ENCODE measurements at regions not wholly inside any gene's neighbourhood (a gene's known extent, or its start where the extent isn't known, plus 50 kb on each side); places are given as distances from the start of the nearest gene placed in this dataset.

DNA sequence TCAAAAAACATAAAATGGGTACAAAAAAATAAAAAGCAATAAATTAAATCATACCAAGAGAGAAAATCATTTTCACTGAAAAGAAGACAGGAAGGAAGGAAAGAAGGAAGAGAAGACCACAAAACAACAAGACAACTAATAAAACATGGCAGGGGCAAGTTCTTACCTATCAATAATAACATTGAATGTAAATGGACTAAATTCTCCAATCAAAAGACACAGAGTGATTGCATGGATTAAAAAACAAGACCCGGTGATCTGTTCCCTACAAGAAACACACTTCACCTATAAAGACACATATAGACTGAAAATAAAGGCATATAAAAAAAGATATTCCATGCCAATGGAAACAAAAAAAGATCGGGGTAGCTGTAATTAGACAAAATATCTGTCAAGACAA lies 82.6 kb upstream of the CERS6 start:
- CTCF ChIA-PET (ENCODE audit: low intra/inter-chr PET ratio) = no interaction called here
- POLR2A ChIA-PET = no interaction called here
- BruUV-seq (replicated peaks) = no TSS peak

DNA sequence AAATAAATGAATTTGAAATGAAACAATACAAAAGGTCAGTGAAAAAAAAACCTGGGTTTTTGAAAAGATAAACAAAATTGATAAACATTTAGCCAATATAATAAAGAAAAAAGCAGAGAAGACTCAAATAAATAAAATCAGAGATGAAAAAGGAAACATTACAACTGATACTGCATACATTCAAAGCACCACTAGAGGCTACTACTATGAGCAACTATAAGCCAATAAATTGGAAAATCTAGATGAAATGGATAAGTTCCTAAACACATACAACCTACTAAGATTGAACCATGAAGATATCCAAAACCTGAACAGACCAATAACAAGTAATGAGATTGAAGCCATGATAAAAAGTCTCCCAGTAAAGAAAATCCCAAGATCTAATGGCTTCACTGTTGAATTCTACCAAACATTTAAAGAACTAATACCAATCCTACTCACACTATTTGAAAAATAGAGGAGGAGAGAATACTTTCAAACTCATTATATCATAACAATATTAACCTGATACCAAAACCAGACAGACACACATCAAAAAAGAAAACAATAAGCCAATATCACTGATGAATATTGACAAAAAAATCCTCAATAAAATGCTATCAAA lies 80.8 kb upstream of the CERS6 start:
- no peak for FAIRE-seq
- H4K20me1 ChIP-seq (replicated peaks; ENCODE audit: control insufficient read depth, insufficient read depth, low read length) = no peaks in the 10 kb centered on the region
- no peaks in the 10 kb centered on the region for H3K27me3 ChIP-seq (ENCODE audit: control insufficient read depth in 2 of 2, insufficient read depth in 2 of 2, low read length in 2 of 2)
- H3K4me2 ChIP-seq (ENCODE audit: insufficient read depth, low read length) = no peak overlapping the region
- CTCF ChIA-PET (ENCODE audit: low intra/inter-chr PET ratio) = no interaction called here
- H3K36me3 ChIP-seq (ENCODE audit: control insufficient read depth, insufficient read depth, low read length) = no peaks in the 10 kb centered on the region
- in situ Hi-C loops (cut with MboI) = no loop called here
- no peaks in the 10 kb centered on the region for H3K79me2 ChIP-seq (ENCODE audit: control insufficient read depth, insufficient read depth, low read length)
- no peaks in the 10 kb centered on the region for H3K9me1 ChIP-seq (ENCODE audit: control insufficient read depth, insufficient read depth, low read length)
- TF ChIP-seq TAF15 (IDR thresholded peaks at IDR 0.05; ENCODE audit: low read depth, low read length) (no peak), RAD21 (CRISPR knock-in tag; conservative IDR thresholded peaks at IDR 0.05 in 1 of 2, IDR thresholded peaks at IDR 0.05 in 1 of 2) (peak in 1 of 2 experiments; percentile 39; a peak in 2 of 4 replicates)
- TF ChIP-seq, protein P1, sequence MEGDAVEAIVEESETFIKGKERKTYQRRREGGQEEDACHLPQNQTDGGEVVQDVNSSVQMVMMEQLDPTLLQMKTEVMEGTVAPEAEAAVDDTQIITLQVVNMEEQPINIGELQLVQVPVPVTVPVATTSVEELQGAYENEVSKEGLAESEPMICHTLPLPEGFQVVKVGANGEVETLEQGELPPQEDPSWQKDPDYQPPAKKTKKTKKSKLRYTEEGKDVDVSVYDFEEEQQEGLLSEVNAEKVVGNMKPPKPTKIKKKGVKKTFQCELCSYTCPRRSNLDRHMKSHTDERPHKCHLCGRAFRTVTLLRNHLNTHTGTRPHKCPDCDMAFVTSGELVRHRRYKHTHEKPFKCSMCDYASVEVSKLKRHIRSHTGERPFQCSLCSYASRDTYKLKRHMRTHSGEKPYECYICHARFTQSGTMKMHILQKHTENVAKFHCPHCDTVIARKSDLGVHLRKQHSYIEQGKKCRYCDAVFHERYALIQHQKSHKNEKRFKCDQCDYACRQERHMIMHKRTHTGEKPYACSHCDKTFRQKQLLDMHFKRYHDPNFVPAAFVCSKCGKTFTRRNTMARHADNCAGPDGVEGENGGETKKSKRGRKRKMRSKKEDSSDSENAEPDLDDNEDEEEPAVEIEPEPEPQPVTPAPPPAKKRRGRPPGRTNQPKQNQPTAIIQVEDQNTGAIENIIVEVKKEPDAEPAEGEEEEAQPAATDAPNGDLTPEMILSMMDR (IDR thresholded peaks at IDR 0.05 in 2 of 3, conservative IDR thresholded peaks at IDR 0.05 in 1 of 3; ENCODE audit: insufficient read depth in 2 of 3, low read depth in 1 of 3, low read length in 3 of 3) = peak in 1 of 3 experiments; percentile 13; a peak in 2 of 6 replicates
- TF ChIP-seq, protein P2, sequence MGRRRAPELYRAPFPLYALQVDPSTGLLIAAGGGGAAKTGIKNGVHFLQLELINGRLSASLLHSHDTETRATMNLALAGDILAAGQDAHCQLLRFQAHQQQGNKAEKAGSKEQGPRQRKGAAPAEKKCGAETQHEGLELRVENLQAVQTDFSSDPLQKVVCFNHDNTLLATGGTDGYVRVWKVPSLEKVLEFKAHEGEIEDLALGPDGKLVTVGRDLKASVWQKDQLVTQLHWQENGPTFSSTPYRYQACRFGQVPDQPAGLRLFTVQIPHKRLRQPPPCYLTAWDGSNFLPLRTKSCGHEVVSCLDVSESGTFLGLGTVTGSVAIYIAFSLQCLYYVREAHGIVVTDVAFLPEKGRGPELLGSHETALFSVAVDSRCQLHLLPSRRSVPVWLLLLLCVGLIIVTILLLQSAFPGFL (CRISPR knock-in tag; IDR thresholded peaks at IDR 0.05) = no peak
- H3K4me1 ChIP-seq (replicated peaks in 1 of 2; ENCODE audit: control insufficient read depth in 2 of 2, insufficient read depth in 2 of 2, low read length in 2 of 2) = no peaks in the 10 kb centered on the region
- intact Hi-C loops (cut with micrococcal nuclease) = no loop called here
- no peak for ATAC-seq
- POLR2A ChIA-PET = no interaction called here
- no peaks in the 10 kb centered on the region for H3K9me3 ChIP-seq (replicated peaks; ENCODE audit: control insufficient read depth, insufficient read depth, low read depth, low read length)
- BruUV-seq (replicated peaks) = no TSS peak
- no peak for DNase-seq (ENCODE audit: extremely low read depth in 1 of 4, low spot score in 3 of 4)
- no peak overlapping the region for H2AFZ ChIP-seq (ENCODE audit: low read depth, low read length)
- H3K9ac ChIP-seq (ENCODE audit: insufficient read depth in 1 of 2, low read depth in 2 of 2, low read length in 2 of 2) = no peak overlapping the region
- no peak overlapping the region for H3K27ac ChIP-seq (ENCODE audit: extremely low read depth, low read depth, low read length)
- no peak overlapping the region for H3K4me3 ChIP-seq

More for the DNA sequence above, 82.6 kb upstream of the CERS6 start:
- Histone ChIP-seq H3K27ac (ENCODE audit: extremely low read depth, low read depth, low read length) (no peak overlapping the region), H3K36me3 (ENCODE audit: control insufficient read depth, insufficient read depth, low read length) (no peaks in the 10 kb centered on the region), H3K79me2 (ENCODE audit: control insufficient read depth, insufficient read depth, low read length) (no peaks in the 10 kb centered on the region), H3K27me3 (ENCODE audit: control insufficient read depth in 2 of 2, insufficient read depth in 2 of 2, low read length in 2 of 2) (0 out of 5 replicates have a peak, but pooled peaks cover 0 to 2% of the 10 kb centered on the region in 2 experiments), H3K9ac (ENCODE audit: insufficient read depth in 1 of 2, low read depth in 2 of 2, low read length in 2 of 2) (no peak overlapping the region), H4K20me1 (replicated peaks; ENCODE audit: control insufficient read depth, insufficient read depth, low read length) (no peaks in the 10 kb centered on the region), H2AFZ (ENCODE audit: low read depth, low read length) (no peak overlapping the region), H3K4me3 (no peak overlapping the region), H3K4me2 (ENCODE audit: insufficient read depth, low read length) (no peak overlapping the region), H3K9me3 (replicated peaks; ENCODE audit: control insufficient read depth, insufficient read depth, low read depth, low read length) (no peaks in the 10 kb centered on the region), H3K9me1 (ENCODE audit: control insufficient read depth, insufficient read depth, low read length) (no peaks in the 10 kb centered on the region), H3K4me1 (replicated peaks in 1 of 2; ENCODE audit: control insufficient read depth in 2 of 2, insufficient read depth in 2 of 2, low read length in 2 of 2) (no peaks in the 10 kb centered on the region)
- TF ChIP-seq ZNF311 (CRISPR knock-in tag; IDR thresholded peaks at IDR 0.05) (no peak), ZNF507 (tag; conservative IDR thresholded peaks at IDR 0.05) (peak; percentile 91)
- ATAC-seq = no peak
- WGBS (ENCODE audit: insufficient coverage, low coverage, missing lambda C conversion rate) = 2% methylated on average over 2 of the region's 2 CpGs
- in situ Hi-C loops (cut with MboI) (no loop called here), intact Hi-C loops (cut with micrococcal nuclease) (no loop called here)
- no peak for FAIRE-seq
- DNase-seq (ENCODE audit: extremely low read depth in 1 of 4, low spot score in 3 of 4) = no peak

Data from K562 (cell line).